Heart right ventricle (tissue), 16 donors: ENCODE measurements at regions not wholly inside any gene's neighbourhood (a gene's known extent, or its start where the extent isn't known, plus 50 kb on each side); places are given as distances from the start of the nearest gene placed in this dataset.
"Not testable (repeated sequence)": the region's sequence is repeated elsewhere in the genome, so short reads cannot be mapped to it uniquely, and the experiment has no call there.

ENCODE experiments used
- ATAC-seq, 8 donors: fragments of 200-7000 bp; cut with Tn5 transposase; one replicate each; pipeline ENCODE4 v1.9.1; 2020; ENCODE audit warnings: mild to moderate bottlenecking in 8 of 8, moderate library complexity in 8 of 8, moderate number of reproducible peaks in 1 of 8
- DNase-seq, 2 donors: peaks; one replicate each; pipeline ENCODE4 v3.0.0-alpha.2; 2020
- H3K27ac ChIP-seq, 10 donors: fragments of 200-600 bp; sonication (generic) in 2 of 10; one replicate each; pipeline versions ENCODE4 v1.5.0 to v1.8.0; 2020 to 2022; ENCODE audit warnings: mild to moderate bottlenecking in 3 of 10
- H3K27me3 ChIP-seq, 7 donors: fragments of 200-600 bp; one replicate each; pipeline ENCODE4 v1.8.0; 2021 to 2022; ENCODE audit warnings: mild to moderate bottlenecking in 2 of 7
- H3K36me3 ChIP-seq, 9 donors: fragments of 200-600 bp; sonication (generic) in 1 of 9; one replicate each; pipeline versions ENCODE4 v1.5.0 to v1.8.0; 2020 to 2022; ENCODE audit warnings: mild to moderate bottlenecking in 2 of 9
- H3K4me1 ChIP-seq, 9 donors: fragments of 200-600 bp; sonication (generic) in 1 of 9; one replicate each; pipeline versions ENCODE4 v1.5.0 to v1.8.0; 2020 to 2022; ENCODE audit warnings: mild to moderate bottlenecking in 4 of 9
- H3K4me3 ChIP-seq, 10 donors: fragments of 200-600 bp; sonication (generic) in 2 of 10; one replicate each; pipeline versions ENCODE4 v1.5.0 to v1.8.0; 2020 to 2022; ENCODE audit warnings: mild to moderate bottlenecking in 7 of 10, moderate library complexity in 2 of 10
- H3K9me3 ChIP-seq, 11 donors: fragments of 200-600 bp in 10 of 11; sonication (generic) in 2 of 11; one replicate each; pipeline versions ENCODE4 v1.5.0 to v1.8.0; 2013 to 2022; ENCODE audit warnings: mild to moderate bottlenecking in 2 of 11, control low read depth in 1 of 11, moderate library complexity in 1 of 11
- WGBS, 2 donors: extraction: QIAGEN DNeasy Blood & Tissue Kit; methylation state at CpG; one replicate each; pipeline ENCODE4 v1.1.7; 2013; ENCODE audit warnings: inconsistent platforms in 1 of 2; 5-methylcytosine and 5-hydroxymethylcytosine counted together
- intact Hi-C, 10 donors: fragments of 100-400 bp; cut with DNase I; formaldehyde crosslinking; loops; one replicate each; pipeline versions ENCODE4 v1.11.1 to v1.14.2; 2022
- TF ChIP-seq, protein P1 (sequence below), 9 donors: fragments of 200-600 bp; sonication (generic) in 2 of 9; IDR thresholded peaks; one replicate each; pipeline versions ENCODE4 v1.5.0 to v1.8.0; 2021 to 2022; ENCODE audit warnings: antibody characterized with exemption in 9 of 9, mild to moderate bottlenecking in 5 of 9, moderate library complexity in 1 of 9
- donor health status: Arrhythmogenic right ventricular cardiomyopathy.
- donor health status: ischemic (EF 13 %, LVEDD 7.1; RV severe dilation, severe dysfunction).
- donor health status: healthy with polysubstance abuse.
- donor health status: DM: no; HTN: yes; CAD: no.
- donor health status: DM: no; HTN: no; CAD: no.
- donor health status: ischemic (EF 25% LVEDD 6.9; RV normal size, moderate dysfunction).
- donor health status: ischemic (EF 25% LVEDD 5.7; RV mildly dilated, moderate dysfunction).
- donor health status: healthy.
- donor health status: DM: yes; HTN: yes; CAD: no.
- donor health status: Ischemic cardiomyopathy.
- donor health status: ischemic (EF 35%, LVEDD 5.7; RV mildly dilated, moderate dysfunction).
- donor health status: nonischemic (EF 11% LVEDD 7.7; RV severe dilation, severe dysfunction).
- donor health status: DM: yes; HTN: yes; CAD: no.
- donor health status: PGD.
- donor health status: ischemic (EF 29% LVEDD 5.4; RV normal size, mild dysfunction).
- donor health status: nonischemic (EF 23%, LVEDD 6.1; RV moderate dilation, normal function).

DNA sequence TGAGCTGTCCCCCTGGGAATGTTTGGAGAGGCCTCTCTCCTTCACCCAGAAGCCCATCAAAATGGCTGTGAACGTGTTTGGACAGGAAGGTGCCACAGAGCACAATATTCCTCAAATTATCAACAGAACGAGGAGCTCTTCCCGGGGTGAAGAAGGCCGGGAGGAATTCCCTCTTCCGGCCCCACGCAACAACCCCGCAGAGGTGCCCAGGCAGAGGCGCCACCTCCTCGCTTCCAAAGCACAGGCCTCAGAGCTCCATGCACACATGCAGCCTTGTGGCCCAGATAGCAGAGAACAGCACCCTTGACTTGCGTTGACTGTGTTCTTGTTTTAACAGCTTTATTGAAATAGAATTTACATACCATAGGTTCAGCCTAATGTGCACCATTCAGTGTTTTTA is 152.5 kb upstream of the SALL3 start:
- Histone ChIP-seq H3K4me3 (no peak overlapping the region), H3K4me1 (no peaks in the 10 kb centered on the region), H3K27me3 (peaks cover 0 to 51% (median 6%) of the 10 kb centered on the region in 7 donors), H3K9me3 (no peaks in the 10 kb centered on the region), H3K27ac (no peak overlapping the region), H3K36me3 (no peaks in the 10 kb centered on the region)
- TF ChIP-seq, protein P1, sequence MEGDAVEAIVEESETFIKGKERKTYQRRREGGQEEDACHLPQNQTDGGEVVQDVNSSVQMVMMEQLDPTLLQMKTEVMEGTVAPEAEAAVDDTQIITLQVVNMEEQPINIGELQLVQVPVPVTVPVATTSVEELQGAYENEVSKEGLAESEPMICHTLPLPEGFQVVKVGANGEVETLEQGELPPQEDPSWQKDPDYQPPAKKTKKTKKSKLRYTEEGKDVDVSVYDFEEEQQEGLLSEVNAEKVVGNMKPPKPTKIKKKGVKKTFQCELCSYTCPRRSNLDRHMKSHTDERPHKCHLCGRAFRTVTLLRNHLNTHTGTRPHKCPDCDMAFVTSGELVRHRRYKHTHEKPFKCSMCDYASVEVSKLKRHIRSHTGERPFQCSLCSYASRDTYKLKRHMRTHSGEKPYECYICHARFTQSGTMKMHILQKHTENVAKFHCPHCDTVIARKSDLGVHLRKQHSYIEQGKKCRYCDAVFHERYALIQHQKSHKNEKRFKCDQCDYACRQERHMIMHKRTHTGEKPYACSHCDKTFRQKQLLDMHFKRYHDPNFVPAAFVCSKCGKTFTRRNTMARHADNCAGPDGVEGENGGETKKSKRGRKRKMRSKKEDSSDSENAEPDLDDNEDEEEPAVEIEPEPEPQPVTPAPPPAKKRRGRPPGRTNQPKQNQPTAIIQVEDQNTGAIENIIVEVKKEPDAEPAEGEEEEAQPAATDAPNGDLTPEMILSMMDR (IDR thresholded peaks at IDR 0.05) = no peak
- WGBS, 2 donors = 85 to 86% methylated on average over 10 of the region's 10 CpGs
- ATAC-seq (no peak), DNase-seq (no peak)
- intact Hi-C loops = no loop called here

DNA sequence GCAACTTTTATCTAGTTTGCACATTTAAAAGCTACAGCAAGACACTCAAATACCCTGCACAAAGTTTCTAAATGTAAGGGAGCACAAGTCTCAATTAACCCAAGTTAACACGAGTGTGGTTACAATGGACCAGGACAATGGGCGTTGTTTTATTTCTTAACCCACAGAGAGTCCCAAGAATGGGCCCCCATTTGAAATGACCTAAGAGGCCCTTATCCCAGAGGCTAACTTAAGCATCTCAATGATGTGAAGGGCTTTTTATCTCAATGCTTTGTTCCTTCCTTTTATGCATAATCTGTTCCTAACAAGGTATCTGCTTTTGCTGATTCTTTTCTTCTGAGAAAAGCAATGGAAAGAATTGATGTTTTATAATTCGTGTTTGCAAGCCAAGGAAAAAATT is 151.5 kb upstream of the SALL3 start:
- H3K4me3 ChIP-seq = no peak overlapping the region
- no peak for DNase-seq
- H3K27ac ChIP-seq = no peak overlapping the region
- no peak for ATAC-seq
- intact Hi-C loops = no loop called here
- H3K27me3 ChIP-seq = peaks cover 0 to 41% (median 7%) of the 10 kb centered on the region in 7 donors
- no peaks in the 10 kb centered on the region for H3K36me3 ChIP-seq
- H3K4me1 ChIP-seq = no peaks in the 10 kb centered on the region
- WGBS, 2 donors = 58 to 62% methylated on average over 3 of the region's 3 CpGs
- TF ChIP-seq, protein P1 (IDR thresholded peaks at IDR 0.05) = no peak
- H3K9me3 ChIP-seq = no peaks in the 10 kb centered on the region

DNA sequence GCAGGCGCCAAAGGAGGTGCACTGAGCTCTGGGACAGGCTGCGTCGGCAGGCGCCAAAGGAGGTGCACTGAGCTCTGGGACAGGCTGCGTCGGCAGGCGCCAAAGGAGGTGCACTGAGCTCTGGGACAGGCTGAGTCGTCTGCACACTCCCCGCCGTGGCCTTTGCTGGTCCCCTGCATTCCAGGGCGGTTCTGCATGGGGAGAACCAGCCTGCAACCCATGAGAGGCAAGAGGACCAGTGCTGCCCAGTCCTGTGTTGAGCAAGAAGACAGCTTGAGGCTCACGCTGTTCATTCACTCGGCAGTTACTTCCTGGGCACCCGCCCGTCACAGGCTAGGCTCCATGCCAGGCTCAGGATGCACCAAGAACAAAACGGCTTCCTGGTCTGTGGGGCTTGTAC is 150.6 kb upstream of the SALL3 start:
- H3K27me3 ChIP-seq = peaks cover 0 to 32% (median 12%) of the 10 kb centered on the region in 7 donors

DNA sequence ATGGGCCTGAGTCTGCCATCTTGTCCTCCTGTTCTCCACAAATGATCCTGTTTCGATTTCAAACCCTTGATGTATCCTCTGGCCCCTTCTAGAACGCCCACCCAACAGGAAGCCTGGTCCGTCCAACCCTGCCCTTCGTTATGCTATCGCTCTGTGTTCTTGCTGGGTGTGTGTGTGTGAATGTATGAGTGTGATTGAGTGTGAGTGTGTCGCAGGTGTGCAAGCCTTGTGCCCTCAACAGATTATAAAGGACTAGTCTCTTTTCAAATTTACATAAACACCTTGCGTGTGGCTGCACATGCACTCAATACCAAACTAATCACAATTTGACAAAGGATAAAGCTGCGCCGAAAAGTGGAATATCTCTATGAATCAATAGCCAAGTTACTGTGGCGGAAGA is 149.5 kb upstream of the SALL3 start:
- WGBS, 2 donors = 87 to 90% methylated on average over 10 of the region's 10 CpGs
- no peak for ATAC-seq
- no peaks in the 10 kb centered on the region for H3K9me3 ChIP-seq
- no peak overlapping the region for H3K27ac ChIP-seq
- intact Hi-C loops = no loop called here
- TF ChIP-seq, protein P1 (IDR thresholded peaks at IDR 0.05) = no peak
- H3K4me3 ChIP-seq = no peak overlapping the region
- H3K4me1 ChIP-seq = no peaks in the 10 kb centered on the region
- no peaks in the 10 kb centered on the region for H3K36me3 ChIP-seq
- DNase-seq = no peak
- peaks cover 0 to 25% (median 10%) of the 10 kb centered on the region in 7 donors for H3K27me3 ChIP-seq

More for the DNA sequence above, 150.6 kb upstream of the SALL3 start:
- WGBS, 2 donors = 49 to 58% methylated on average over 16 of the region's 16 CpGs
- H3K27ac ChIP-seq, H3K9me3 ChIP-seq, H3K36me3 ChIP-seq, DNase-seq, H3K4me3 ChIP-seq, H3K4me1 ChIP-seq, ATAC-seq, intact Hi-C loops: not testable (repeated sequence)

DNA sequence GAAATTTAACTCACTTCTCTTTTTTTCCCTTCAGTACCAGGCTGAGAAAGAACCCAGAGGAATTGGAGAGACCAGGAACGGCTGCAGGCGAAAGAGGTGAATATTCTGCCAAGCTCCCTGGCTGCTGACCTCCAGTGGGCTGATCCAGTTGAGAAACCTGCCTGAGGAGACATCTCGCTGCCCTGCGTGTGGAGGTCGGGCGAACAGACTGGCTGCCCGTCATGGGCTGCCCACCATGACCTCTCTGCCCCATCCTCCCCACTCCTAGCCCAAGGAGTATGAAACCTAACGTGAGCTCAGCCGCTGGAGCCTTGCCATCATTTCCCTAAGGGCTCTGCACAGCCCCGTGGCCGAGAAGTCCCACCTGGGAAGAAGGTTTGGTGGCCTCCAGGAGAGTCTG is 148.8 kb upstream of the SALL3 start:
- no peak for DNase-seq
- no peak for ATAC-seq
- Histone ChIP-seq H3K27me3 (peaks cover 0 to 25% (median 10%) of the 10 kb centered on the region in 7 donors), H3K27ac (no peak overlapping the region), H3K9me3 (no peaks in the 10 kb centered on the region), H3K36me3 (no peaks in the 10 kb centered on the region), H3K4me1 (no peaks in the 10 kb centered on the region), H3K4me3 (no peak overlapping the region)
- TF ChIP-seq, protein P1 (IDR thresholded peaks at IDR 0.05) = no peak
- 70 to 73% methylated on average over 11 of the region's 11 CpGs for WGBS, 2 donors
- intact Hi-C loops = no loop called here
